ENCODE measurements at regions not wholly inside any gene's neighbourhood (a gene's known extent, or its start where the extent isn't known, plus 50 kb on each side); places are given as distances from the start of the nearest gene placed in this dataset.

DNA sequence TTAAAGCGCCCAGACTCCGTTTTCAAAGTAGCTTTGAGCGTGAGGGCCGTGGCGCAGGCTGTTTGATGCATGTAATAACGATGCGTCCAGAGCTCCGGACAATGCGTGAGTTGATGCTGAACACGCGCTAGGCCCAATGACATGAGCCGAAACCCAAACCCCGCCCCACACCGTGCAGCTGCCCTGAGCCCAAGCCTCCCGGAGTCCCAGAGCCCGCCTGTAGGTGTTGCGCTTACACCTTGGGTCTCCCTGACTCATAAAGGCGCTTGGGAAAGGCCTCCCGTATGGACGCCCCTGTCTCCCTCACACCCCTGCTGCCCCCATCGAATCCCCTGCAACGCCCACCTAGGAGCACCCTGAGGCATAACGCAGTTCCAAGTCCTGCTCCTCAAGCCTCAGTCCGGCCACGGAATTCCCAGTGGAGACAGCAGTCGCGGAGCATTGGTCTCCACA is 87.6 kb downstream of the ERMARD start:
- DNase-seq: no peak

DNA sequence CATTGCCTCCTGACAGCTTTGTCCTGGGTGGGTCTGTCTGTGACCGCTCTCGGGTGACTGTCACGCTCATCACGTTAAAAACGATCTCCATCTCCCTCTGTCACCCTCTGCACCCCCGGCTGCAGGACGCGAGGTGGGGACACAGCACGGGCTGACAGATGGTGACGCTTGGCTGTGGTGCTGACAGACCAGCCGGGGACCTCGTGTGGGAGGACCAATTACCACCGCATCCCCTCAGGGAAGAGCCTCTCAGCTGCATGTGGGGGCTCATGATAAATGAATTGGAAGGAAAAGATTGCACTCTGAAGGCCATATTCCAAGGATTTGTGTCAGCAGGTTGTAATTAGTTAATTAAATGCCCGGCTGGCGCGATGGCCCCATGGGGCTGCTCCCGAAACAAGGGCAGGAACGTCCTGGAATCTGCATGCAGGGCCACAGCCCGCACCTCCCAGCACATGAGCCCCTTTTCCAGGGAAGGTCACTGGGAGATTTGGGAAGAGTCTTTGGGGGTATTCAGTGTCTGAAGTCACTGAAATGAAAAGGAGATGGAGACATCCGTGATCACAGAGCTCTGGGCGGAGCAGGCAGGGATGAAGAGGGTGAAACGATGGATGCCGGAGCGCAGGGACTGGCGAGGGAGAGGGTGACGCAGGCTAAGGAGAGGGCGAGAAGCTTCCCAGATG is 87.1 kb downstream of the ERMARD start:
- no peak for DNase-seq

DNA sequence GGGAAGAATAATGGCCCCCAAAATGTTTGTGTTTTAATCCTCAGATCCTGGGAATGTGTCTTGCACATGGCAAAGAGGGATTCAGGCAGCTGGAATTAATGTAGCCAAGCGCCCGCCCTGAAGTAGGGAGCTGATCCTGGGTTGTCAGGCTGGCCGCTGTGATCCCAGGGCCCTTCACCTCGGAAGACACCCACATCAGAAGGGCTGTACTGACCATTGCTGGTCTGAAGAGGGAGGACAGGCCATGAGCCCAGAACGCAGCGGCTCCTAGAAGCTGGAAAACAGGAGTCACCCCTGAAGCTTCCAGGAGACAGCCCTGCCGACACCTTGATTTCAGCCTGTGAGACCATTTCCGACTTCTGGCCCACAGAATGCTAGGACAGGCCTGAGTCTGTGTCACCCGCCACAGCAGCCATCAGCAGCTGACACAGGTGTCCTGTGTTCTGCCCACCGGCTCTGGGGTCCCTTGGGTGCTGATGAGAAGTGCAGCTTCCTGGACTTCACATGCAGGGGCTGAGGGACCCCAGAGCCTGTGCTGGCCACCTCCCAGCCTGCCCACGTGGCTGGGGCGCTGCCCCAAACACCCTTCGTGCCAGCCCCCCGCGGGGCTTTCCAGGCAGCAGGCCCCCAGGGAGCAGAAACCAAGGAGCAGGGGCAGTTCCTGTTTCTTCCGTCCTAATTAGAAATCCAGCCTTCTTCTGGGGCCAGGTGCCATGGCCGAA is 86.3 kb downstream of the ERMARD start:
- no peak for DNase-seq

DNA sequence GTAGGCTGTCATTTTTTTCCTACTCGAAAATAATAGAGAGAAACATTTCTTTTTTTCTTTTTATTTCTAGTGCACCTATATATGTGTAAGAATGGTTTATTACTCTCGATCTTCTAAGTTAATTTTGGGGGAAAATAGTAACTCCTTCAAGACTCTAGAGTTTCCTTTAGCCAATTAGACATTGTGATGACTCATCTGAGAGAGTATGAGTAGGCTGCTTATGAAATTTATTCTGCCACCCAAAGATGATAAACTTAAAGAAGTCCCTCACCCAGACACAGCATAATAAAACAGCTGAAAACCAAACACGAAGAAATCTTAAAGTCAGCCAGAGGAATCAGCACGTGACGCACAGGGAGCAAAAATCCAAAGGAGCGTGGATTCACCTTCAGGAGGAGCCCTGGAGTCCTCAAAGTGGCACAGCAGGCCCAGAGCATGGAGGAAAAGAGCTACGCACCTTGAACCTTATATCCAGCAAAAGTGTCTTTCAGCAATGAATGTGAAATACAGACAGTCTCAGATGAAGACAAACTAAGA is 81.9 kb downstream of the ERMARD start:
- no peak for DNase-seq

DNA sequence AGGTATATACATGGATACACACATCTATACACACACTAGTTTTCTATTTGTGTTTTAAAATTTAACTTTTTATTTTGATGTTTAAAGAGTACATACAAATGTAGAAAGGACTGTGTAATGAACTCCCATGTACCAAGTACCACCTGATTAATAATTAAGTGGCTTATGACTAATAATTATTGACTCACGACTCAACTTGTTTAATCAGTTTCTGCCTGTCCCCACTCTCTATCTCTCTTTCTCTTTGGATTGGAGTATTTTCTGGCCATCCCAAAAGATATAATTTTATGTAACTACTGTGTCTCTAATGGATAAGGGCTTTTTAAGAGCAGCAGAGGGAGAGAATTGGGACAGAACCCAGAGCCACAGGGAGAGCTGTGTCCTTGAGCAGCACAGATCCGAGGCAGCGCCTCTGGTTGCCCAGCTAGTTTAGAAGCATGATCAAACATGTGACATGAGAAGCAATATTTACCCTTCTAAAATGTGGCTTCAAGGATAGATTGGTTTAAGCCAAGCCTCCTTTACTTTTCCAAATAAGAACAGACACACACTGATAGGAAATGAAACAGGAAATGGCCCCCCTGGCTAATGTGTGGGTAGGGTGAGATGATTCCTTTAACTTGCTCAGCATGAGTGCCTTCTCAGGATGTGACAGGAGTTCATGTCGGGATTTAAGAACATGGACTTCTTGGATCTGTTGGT is 81.0 kb downstream of the ERMARD start:
- DNase-seq: no peak

DNA sequence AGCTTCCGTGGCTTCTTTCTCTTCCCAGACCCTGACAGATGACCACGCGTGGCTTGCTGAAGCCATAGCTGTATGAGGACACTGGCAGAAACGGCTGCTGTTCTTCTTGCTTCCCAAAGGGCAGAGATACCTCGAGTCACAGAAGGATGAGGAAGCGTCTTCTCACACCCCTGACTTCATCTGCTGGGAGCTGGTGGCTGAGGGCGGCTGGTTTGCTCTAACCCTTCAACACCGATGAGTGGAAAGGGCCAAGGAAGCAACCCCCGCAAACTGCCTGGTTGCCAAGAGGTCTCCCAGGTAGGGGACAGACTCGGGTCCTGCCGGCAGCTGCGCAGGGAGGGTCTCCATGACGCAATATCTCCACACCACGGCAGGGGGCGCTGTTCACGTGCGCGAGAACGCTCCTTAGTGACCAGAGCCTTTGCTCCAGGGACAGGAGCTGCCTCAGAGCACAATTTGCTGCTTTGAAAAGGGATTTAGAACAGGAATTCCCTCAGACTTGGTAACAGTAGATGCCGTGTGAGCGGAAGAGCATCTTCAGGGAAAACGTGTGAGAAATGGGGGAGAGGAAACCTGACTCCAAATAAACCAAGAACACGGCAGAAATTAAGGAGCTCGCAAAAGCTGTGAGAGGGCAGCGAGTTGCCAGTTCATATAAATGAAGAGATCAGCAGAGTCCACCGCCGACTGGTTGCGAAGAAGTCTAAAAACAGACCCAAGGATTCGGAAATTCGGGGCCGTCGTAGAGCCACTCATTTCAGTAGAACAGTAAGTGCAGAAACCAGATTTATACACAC is 80.2 kb downstream of the ERMARD start:
- peak; percentile 47 to 72 for DNase-seq

Data from stimulated activated CD4-positive, alpha-beta T cell treated with anti-CD3 and anti-CD28 coated beads, Interleukin-4, amount 100 ng/mL, for 4 hours (primary cell).